Breast epithelium (tissue), 3 donors: ENCODE measurements at regions not wholly inside any gene's neighbourhood (a gene's known extent, or its start where the extent isn't known, plus 50 kb on each side); places are given as distances from the start of the nearest gene placed in this dataset.

Experiments
- POLR2A ChIP-seq: fragments of 450-650 bp; IDR thresholded peaks from one replicate; pipeline ENCODE4 v1.6.1; 2016; ENCODE audit warnings: antibody characterized with exemption, mild to moderate bottlenecking, moderate library complexity
- POLR2AphosphoS5 ChIP-seq, 3 donors: sonication (generic); formaldehyde crosslinking; IDR thresholded peaks; one replicate each; pipeline ENCODE4 v1.6.1; 2017; ENCODE audit warnings: antibody characterized with exemption in 3 of 3
- TF ChIP-seq, protein P1 (sequence below), 3 donors: fragments of 450-650 bp; IDR thresholded peaks; one replicate each; pipeline ENCODE4 v1.5.1; 2016 to 2017; ENCODE audit warnings: antibody characterized with exemption in 3 of 3, mild to moderate bottlenecking in 3 of 3, moderate library complexity in 3 of 3

DNA sequence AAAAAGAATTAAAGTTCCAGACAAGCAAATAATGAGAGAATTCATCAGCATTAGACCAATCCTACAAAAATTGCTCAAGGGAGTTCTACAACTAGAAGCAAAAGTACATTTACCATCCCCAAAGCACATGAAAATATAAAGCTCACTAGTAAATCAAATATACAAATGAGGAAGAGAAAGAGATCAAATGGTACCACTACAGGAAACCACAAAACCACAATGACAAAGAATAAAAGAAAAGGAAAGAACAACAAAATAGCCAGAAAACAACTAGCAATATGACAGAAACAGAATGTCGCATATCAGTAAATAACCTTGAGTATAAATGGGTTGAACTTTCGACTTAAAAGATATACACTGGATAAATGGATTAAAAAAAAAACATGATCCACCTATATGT, 739.0 kb downstream of the DTWD2 start:
- TF ChIP-seq, protein P1, sequence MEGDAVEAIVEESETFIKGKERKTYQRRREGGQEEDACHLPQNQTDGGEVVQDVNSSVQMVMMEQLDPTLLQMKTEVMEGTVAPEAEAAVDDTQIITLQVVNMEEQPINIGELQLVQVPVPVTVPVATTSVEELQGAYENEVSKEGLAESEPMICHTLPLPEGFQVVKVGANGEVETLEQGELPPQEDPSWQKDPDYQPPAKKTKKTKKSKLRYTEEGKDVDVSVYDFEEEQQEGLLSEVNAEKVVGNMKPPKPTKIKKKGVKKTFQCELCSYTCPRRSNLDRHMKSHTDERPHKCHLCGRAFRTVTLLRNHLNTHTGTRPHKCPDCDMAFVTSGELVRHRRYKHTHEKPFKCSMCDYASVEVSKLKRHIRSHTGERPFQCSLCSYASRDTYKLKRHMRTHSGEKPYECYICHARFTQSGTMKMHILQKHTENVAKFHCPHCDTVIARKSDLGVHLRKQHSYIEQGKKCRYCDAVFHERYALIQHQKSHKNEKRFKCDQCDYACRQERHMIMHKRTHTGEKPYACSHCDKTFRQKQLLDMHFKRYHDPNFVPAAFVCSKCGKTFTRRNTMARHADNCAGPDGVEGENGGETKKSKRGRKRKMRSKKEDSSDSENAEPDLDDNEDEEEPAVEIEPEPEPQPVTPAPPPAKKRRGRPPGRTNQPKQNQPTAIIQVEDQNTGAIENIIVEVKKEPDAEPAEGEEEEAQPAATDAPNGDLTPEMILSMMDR (IDR thresholded peaks at IDR 0.05), result no peak
- no peak for TF ChIP-seq POLR2A
- TF ChIP-seq POLR2AphosphoS5 (IDR thresholded peaks at IDR 0.05), result no peak
